ENCODE measurements at regions not wholly inside any gene's neighbourhood (a gene's known extent, or its start where the extent isn't known, plus 50 kb on each side); places are given as distances from the start of the nearest gene placed in this dataset.

DNA sequence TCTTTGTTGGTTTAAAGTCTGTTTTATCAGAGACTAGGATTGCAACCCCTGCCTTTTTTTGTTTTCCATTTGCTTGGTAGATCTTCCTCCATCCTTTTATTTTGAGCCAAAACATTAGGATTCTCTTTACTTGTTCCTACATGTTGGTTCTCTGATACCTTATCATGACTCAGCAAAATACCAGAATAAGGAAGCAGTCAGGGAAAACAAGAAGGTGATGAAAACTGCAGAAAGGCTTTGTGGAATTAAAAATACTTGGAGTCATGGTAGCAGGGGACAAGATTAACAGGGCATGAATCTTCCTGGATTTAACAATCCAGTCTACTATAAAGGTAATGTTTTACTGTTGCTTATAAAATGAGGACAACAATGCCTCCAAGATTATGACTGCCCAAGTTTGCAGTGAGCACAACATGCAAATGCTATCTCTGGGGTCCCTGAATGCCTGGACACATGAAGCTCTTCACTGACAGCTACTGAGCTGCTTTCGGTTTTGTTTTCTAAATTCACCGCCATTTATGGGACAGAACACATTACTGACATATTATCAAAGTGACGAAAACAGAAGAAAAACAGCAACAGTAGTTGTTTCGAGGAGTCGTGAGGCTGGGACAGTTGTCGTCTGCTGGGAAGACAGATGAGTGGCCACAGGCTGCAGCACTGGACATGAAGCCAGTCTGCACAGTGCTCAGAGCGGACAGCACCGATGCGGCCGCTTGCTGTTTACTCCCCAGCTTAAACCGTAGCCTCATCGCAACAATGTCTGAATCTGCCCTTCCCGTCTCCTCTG, 174.5 kb upstream of the DKK2 start:
- 75 to 81% methylated on average over 13 of the region's 13 CpGs for WGBS, 2 donors
- no peaks in the 10 kb centered on the region for H3K4me1 ChIP-seq
- H3K36me3 ChIP-seq = no peaks in the 10 kb centered on the region
- no peak overlapping the region for H3K27ac ChIP-seq
- intact Hi-C loops (cut with DNase I) = no loop called here
- no peaks in the 10 kb centered on the region for H3K27me3 ChIP-seq
- no peak for DNase-seq
- TF ChIP-seq POLR2A (IDR thresholded peaks at IDR 0.05) = no peak
- no peaks in the 10 kb centered on the region for H3K9me3 ChIP-seq
- H3K4me3 ChIP-seq (replicated peaks in 1 of 3) = no peak overlapping the region

DNA sequence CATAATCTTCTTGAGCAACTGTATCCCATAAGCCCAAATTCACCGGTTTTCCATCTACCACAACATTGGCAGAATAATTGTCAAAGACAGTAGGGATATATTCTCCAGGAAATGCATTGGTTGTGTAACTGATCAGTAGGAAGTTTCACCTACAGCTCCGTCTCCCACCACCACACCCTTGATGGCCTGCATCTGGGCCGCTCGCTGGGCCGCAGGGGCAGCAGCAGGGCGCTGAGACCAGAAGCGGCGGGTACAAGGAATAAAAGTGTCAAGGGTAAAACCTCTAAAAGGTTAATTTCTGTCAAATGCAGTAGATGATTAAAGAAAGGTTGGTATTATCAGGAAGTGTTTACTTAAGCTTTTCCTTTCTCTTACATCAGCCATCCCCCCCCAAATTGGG, 167.6 kb upstream of the DKK2 start:
- TF ChIP-seq, protein P1, sequence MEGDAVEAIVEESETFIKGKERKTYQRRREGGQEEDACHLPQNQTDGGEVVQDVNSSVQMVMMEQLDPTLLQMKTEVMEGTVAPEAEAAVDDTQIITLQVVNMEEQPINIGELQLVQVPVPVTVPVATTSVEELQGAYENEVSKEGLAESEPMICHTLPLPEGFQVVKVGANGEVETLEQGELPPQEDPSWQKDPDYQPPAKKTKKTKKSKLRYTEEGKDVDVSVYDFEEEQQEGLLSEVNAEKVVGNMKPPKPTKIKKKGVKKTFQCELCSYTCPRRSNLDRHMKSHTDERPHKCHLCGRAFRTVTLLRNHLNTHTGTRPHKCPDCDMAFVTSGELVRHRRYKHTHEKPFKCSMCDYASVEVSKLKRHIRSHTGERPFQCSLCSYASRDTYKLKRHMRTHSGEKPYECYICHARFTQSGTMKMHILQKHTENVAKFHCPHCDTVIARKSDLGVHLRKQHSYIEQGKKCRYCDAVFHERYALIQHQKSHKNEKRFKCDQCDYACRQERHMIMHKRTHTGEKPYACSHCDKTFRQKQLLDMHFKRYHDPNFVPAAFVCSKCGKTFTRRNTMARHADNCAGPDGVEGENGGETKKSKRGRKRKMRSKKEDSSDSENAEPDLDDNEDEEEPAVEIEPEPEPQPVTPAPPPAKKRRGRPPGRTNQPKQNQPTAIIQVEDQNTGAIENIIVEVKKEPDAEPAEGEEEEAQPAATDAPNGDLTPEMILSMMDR (IDR thresholded peaks at IDR 0.05) = no peak
- TF ChIP-seq POLR2A (IDR thresholded peaks at IDR 0.05) = no peak
- DNase-seq = no peak
- WGBS, 2 donors = 92 to 95% methylated on average over 8 of the region's 8 CpGs
- no peak overlapping the region for H3K4me3 ChIP-seq (replicated peaks in 1 of 3)
- H3K4me1 ChIP-seq = no peaks in the 10 kb centered on the region
- no peaks in the 10 kb centered on the region for H3K36me3 ChIP-seq
- H3K27me3 ChIP-seq = no peaks in the 10 kb centered on the region
- no peak overlapping the region for H3K27ac ChIP-seq
- intact Hi-C loops (cut with DNase I) = no loop called here
- H3K9me3 ChIP-seq = no peaks in the 10 kb centered on the region

DNA sequence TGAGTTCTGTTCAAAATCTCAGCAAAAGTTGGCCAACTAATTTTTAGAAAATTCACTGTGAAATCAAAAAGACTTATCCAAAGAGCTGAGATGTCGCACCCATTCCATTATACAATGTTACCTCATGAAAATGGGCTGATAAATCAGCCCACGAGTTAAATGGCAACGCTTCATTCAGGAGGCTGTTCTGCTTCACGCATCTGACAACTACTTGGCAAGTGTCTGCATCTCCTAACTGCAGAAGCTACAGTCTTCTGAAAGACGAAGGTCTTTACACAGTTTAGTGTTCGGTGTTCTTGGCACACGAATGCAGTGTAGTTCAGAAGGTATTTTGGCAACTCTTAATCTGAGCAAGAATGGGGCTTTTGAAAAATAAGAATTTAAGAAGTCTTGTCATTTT, 166.6 kb upstream of the DKK2 start:
- no peak overlapping the region for H3K27ac ChIP-seq
- no peaks in the 10 kb centered on the region for H3K9me3 ChIP-seq
- no peaks in the 10 kb centered on the region for H3K27me3 ChIP-seq
- no peak for TF ChIP-seq POLR2A (IDR thresholded peaks at IDR 0.05)
- 75 to 80% methylated on average over 7 of the region's 7 CpGs for whole genome bisulfite sequencing, 2 donors
- H3K4me3 ChIP-seq (replicated peaks in 1 of 3) = no peak overlapping the region
- no peaks in the 10 kb centered on the region for H3K4me1 ChIP-seq
- intact Hi-C loops (cut with DNase I) = no loop called here
- H3K36me3 ChIP-seq = no peaks in the 10 kb centered on the region
- no peak for DNase-seq

DNA sequence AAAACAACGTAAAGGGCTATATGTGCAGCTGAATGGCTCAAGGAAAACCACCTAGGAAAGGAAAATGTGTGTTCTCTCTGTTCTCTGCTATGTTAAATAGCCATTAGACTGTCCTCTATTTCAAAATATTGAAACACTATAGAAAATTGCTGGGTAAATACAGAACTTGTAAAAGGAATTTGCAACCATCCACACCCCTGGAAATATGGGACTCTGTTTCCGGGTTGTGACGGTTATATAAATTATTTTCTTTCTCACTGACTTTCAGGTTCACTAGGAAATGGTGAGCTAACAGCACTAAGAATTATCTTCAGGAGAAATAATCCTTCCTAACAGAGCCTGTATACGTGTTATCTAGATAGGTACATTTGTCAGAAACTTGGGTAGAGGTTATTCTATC, 161.0 kb upstream of the DKK2 start:
- intact Hi-C loops (cut with DNase I) = no loop called here
- 76 to 79% methylated on average over 4 of the region's 4 CpGs for WGBS, 2 donors
- no peak for TF ChIP-seq POLR2A (IDR thresholded peaks at IDR 0.05)
- TF ChIP-seq, protein P1 (IDR thresholded peaks at IDR 0.05) = no peak

DNA sequence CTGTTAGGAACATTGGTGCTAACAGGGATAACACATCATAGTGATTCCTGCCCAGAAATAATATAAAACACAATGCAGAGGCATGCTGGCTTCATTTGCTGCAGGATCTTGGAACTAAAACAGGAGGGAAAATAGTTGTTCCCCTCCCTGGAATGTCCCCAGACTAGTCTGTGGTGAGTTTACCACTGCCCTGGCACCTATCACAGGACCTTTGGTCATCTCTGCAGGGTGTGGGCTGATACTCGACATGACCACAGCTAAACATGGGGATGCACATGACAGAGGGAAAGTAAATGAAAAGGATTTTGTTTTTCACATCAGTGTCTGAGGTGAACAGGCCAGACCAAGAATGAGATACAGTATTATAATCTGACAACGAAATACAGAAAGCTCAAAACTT, 160.2 kb upstream of the DKK2 start:
- 82 to 89% methylated on average over 2 of the region's 2 CpGs for WGBS, 2 donors
- Histone ChIP-seq H3K4me1 (no peaks in the 10 kb centered on the region), H3K4me3 (replicated peaks in 1 of 3) (no peak overlapping the region), H3K27me3 (no peaks in the 10 kb centered on the region), H3K27ac (no peak overlapping the region), H3K36me3 (no peaks in the 10 kb centered on the region), H3K9me3 (no peaks in the 10 kb centered on the region)
- no peak for DNase-seq
- TF ChIP-seq POLR2A (IDR thresholded peaks at IDR 0.05) = no peak
- TF ChIP-seq, protein P1 (IDR thresholded peaks at IDR 0.05) = no peak
- intact Hi-C loops (cut with DNase I) = no loop called here

More for the DNA sequence above, 161.0 kb upstream of the DKK2 start:
- H3K27me3 ChIP-seq = no peaks in the 10 kb centered on the region
- H3K9me3 ChIP-seq = no peaks in the 10 kb centered on the region
- H3K27ac ChIP-seq = no peak overlapping the region
- H3K36me3 ChIP-seq = no peaks in the 10 kb centered on the region
- H3K4me1 ChIP-seq = no peaks in the 10 kb centered on the region
- H3K4me3 ChIP-seq (replicated peaks in 1 of 3) = no peak overlapping the region
- DNase-seq = no peak

DNA sequence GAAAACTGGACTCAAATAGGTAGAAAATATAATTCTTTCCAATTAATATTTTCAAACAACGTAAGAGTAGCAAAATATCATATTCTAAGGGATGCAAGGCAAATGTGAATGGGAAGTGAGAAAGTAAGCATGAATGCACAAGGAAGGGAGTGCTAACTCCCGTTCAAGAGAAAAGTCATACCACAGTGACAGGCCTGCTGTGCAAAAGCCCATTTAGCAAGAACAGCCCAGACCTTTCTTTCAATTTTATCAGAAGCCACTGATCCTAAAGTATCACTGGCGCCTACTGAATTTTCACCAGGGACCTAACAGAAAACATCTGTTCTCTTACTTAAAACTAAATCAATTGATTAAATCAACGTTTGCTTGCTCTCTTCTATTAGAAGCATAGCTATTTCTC, 157.9 kb upstream of the DKK2 start:
- TF ChIP-seq, protein P1 (IDR thresholded peaks at IDR 0.05) = no peak
- TF ChIP-seq POLR2A (IDR thresholded peaks at IDR 0.05) = no peak
- intact Hi-C loops (cut with DNase I) = no loop called here
- 67 to 80% methylated on average over 4 of the region's 4 CpGs for WGBS, 2 donors
- Histone ChIP-seq H3K4me1 (no peaks in the 10 kb centered on the region), H3K36me3 (no peaks in the 10 kb centered on the region), H3K27me3 (no peaks in the 10 kb centered on the region), H3K4me3 (replicated peaks in 1 of 3) (no peak overlapping the region), H3K27ac (no peak overlapping the region), H3K9me3 (no peaks in the 10 kb centered on the region)
- DNase-seq = no peak
